ENCODE measurements at regions not wholly inside any gene's neighbourhood (a gene's known extent, or its start where the extent isn't known, plus 50 kb on each side); places are given as distances from the start of the nearest gene placed in this dataset.

DNA sequence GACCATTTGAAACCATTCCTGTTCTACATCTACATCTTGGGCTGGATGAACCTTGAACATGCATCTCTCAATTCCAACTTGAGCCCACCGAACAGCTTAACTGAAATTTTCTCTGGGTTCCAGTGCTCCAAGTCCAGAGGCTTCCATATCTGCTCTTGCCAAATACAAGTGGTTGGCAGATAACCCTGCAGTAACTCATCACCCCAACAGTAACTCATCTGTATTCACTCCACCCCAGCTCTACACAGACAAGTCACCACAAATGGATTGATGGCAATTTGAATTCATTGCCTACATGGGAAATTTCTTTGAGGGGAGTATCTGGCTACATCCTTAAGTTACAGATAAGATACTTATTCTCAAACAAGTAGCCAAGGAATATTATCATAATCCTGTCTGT, 502.4 kb upstream of the TNP1 start:
- no peak for DNase-seq
- Histone ChIP-seq H3K9me3 (ENCODE audit: severe bottlenecking) (no peaks in the 10 kb centered on the region), H3K36me3 (no peaks in the 10 kb centered on the region), H3K4me3 (ENCODE audit: low read depth, low read length) (no peak overlapping the region), H3K27me3 (ENCODE audit: insufficient read depth, low read depth, severe bottlenecking) (no peaks in the 10 kb centered on the region), H3K27ac (no peak overlapping the region)
- TF ChIP-seq, protein P1, sequence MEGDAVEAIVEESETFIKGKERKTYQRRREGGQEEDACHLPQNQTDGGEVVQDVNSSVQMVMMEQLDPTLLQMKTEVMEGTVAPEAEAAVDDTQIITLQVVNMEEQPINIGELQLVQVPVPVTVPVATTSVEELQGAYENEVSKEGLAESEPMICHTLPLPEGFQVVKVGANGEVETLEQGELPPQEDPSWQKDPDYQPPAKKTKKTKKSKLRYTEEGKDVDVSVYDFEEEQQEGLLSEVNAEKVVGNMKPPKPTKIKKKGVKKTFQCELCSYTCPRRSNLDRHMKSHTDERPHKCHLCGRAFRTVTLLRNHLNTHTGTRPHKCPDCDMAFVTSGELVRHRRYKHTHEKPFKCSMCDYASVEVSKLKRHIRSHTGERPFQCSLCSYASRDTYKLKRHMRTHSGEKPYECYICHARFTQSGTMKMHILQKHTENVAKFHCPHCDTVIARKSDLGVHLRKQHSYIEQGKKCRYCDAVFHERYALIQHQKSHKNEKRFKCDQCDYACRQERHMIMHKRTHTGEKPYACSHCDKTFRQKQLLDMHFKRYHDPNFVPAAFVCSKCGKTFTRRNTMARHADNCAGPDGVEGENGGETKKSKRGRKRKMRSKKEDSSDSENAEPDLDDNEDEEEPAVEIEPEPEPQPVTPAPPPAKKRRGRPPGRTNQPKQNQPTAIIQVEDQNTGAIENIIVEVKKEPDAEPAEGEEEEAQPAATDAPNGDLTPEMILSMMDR (IDR thresholded peaks at IDR 0.05; ENCODE audit: low read depth, low read length), result no peak

DNA sequence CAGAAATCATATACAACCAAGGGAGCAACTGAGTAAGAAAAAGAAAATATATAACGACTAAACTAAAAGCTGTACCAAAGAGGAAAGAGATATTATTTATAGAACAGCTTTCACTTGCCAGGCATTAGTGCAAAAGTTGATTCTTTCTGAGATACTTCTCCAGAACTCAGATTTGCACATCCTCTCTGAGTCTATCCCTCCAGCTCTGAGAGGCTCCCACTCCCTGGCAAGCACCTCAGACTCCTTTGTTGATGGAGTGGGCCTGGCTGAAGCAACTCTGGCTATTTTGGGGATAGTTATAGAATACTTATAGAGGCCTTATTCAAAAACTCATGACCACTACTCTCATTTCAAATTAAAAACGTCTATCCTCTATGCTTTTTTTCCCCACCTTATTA, 501.6 kb upstream of the TNP1 start:
- H3K9me3 ChIP-seq (ENCODE audit: severe bottlenecking), result no peaks in the 10 kb centered on the region
- H3K27ac ChIP-seq, result no peak overlapping the region
- H3K4me3 ChIP-seq (ENCODE audit: low read depth, low read length), result no peak overlapping the region
- TF ChIP-seq, protein P1 (IDR thresholded peaks at IDR 0.05; ENCODE audit: low read depth, low read length), result no peak
- H3K27me3 ChIP-seq (ENCODE audit: insufficient read depth, low read depth, severe bottlenecking), result no peaks in the 10 kb centered on the region
- H3K36me3 ChIP-seq, result no peaks in the 10 kb centered on the region
- DNase-seq, result no peak

DNA sequence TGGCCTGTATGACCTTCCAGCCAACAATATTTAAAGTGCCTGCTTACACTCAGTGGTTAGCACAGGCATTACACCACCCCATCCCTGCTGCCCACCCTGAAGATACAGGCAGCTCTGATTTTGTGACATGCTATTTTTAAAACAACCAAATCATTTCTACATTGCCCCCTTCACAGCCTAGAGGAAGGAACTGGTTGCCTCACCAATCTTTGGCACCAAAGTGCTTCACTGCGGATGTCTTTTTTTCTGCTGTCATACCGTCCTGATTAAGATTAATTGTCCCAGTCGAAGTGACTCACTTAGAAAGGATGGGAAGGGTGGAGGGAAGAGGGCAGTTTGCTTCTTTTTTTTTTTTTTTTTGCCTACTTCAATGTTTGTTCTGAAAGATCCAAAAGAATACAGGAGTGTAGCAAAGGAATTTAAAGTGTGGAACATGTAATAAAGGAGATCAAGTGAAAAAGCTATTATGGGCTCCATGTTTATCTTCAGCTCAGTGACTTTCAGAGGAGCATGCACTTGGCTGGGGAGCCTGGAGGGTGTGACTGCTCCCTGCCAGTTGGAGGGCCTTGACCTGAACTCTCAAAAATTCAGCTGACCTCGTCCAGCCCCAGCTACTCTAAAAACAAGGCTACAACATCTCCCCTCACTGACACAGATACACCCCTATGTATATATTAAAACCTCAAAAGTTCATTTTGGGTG, 501.1 kb upstream of the TNP1 start:
- Histone ChIP-seq H3K36me3 (no peaks in the 10 kb centered on the region), H3K27ac (no peak overlapping the region), H3K4me3 (ENCODE audit: low read depth, low read length) (no peak overlapping the region), H3K9me3 (ENCODE audit: severe bottlenecking) (no peaks in the 10 kb centered on the region), H3K27me3 (ENCODE audit: insufficient read depth, low read depth, severe bottlenecking) (no peaks in the 10 kb centered on the region)
- DNase-seq, result no peak
- TF ChIP-seq, protein P1 (IDR thresholded peaks at IDR 0.05; ENCODE audit: low read depth, low read length), result no peak

DNA sequence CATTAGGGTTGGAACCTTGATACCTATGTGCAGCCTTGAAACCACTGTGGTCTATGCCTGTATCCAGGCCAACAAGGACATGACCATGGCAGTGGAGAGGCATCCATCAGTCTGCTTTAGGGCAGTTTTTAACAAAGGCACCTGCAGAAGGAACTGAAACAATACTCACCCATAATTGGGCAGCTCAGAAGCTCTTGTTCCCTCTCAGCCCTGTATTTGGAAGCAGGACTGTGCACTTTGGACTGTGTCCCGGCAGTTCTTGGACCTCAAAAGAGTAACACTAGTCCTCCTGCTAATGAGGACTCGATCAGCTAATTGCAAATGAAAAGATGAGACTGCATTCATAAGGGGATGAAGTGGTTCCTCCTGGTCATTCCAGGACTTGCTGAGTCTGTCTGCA, 500.2 kb upstream of the TNP1 start:
- H3K4me3 ChIP-seq (ENCODE audit: low read depth, low read length), result no peak overlapping the region
- no peaks in the 10 kb centered on the region for H3K27me3 ChIP-seq (ENCODE audit: insufficient read depth, low read depth, severe bottlenecking)
- TF ChIP-seq, protein P1 (IDR thresholded peaks at IDR 0.05; ENCODE audit: low read depth, low read length), result no peak
- H3K36me3 ChIP-seq, result no peaks in the 10 kb centered on the region
- DNase-seq, result no peak
- no peaks in the 10 kb centered on the region for H3K9me3 ChIP-seq (ENCODE audit: severe bottlenecking)
- no peak overlapping the region for H3K27ac ChIP-seq

DNA sequence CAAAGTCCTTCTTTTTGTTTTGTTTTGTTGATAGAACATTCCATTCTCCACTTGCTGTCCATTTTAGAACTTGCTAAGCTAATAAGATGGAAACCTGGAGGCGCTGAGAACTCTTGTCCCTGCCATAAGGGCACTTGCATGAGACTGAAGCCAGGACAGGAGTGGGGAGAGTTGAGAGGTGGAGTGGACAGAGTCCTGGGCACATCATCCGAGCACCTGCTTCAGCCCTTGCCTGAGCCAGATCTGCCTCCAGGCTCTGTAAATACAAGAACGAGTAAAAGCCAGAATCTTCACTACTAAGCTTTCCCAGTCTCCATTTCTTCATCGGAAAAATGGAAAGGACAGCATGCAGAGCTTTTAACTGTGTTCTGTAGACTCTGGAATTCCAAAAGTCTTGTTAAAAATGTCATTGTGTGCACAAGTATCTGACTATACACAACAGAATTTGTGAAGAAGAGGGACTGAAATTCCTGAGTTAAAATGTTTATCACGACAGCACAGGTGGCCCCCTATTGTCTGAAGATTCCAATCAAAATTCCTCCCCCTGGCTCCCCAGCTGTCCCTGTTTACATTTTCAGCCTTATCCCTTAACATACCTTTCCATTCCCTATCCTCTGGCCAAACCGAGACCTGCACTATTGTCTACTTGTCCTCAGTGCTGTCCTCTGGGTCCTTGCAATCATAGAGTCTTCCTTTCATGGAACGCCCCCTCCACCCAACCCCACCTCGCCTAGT, 498.2 kb upstream of the TNP1 start:
- Histone ChIP-seq H3K27ac (no peak overlapping the region), H3K9me3 (ENCODE audit: severe bottlenecking) (no peaks in the 10 kb centered on the region), H3K4me3 (ENCODE audit: low read depth, low read length) (no peak overlapping the region), H3K36me3 (no peaks in the 10 kb centered on the region), H3K27me3 (ENCODE audit: insufficient read depth, low read depth, severe bottlenecking) (no peaks in the 10 kb centered on the region)
- TF ChIP-seq, protein P1 (IDR thresholded peaks at IDR 0.05; ENCODE audit: low read depth, low read length), result no peak
- no peak for DNase-seq

All from WERI-Rb-1 (cell line).